ENCODE measurements at regions not wholly inside any gene's neighbourhood (a gene's known extent, or its start where the extent isn't known, plus 50 kb on each side); places are given as distances from the start of the nearest gene placed in this dataset.

DNA sequence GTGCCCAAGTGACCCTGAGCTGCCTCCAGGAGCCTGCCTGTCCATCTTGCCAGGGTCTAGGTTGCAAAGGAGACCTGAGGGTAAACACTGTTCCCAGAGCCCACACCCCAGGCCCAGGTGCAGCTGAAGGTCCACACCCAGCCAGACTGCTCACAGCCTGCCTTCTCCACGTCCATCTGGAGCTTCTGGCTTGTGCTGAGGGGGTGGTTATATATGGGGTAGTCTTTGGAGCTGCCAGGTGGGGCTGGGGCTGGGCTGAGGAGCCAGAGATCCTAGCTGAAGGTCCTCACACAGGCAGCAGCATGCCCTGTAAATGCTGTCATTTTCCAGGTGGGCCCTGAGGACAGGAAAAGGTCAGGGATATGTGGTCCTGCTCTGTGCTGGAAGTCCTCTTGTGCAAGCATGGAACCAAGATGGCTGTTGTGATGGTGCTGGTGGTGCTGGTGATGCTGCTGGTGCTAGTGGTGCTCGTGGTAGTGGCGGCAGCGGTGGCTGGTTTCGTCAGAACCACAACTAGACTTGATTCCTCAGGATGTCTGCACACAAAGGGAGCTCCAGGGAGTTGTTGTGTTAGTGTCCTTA, 182.7 kb downstream of the MATN1 start:
- TF ChIP-seq GATA3 (IDR thresholded peaks at IDR 0.05; ENCODE audit: low read depth, low read length) (no peak), GATA2 (IDR thresholded peaks at IDR 0.05; ENCODE audit: low read depth, low read length) (no peak)

Data from SH-SY5Y (cell line).